ENCODE measurements at regions not wholly inside any gene's neighbourhood (a gene's known extent, or its start where the extent isn't known, plus 50 kb on each side); places are given as distances from the start of the nearest gene placed in this dataset.

GRCh38 chr5:156096259-156096658 lies 230.7 kb upstream of the SGCD start:
- no peaks in the 10 kb centered on the region for H3K27me3 ChIP-seq (ENCODE audit: insufficient read depth, low read length)
- no peaks in the 10 kb centered on the region for H3K4me1 ChIP-seq (ENCODE audit: control insufficient read depth in 1 of 2, insufficient read depth in 2 of 2, low read length in 2 of 2)
- H3K9me2 ChIP-seq (ENCODE audit: insufficient read depth): no peaks in the 10 kb centered on the region
- ATAC-seq: no peak
- CTCF ChIA-PET: no interaction called here
- POLR2A ChIA-PET: no interaction called here
- no peak for DNase-seq (ENCODE audit: low read depth, low spot score)
- H3K79me2 ChIP-seq (ENCODE audit: insufficient read depth, low read length): no peaks in the 10 kb centered on the region
- no peak overlapping the region for H3K4me2 ChIP-seq (ENCODE audit: low read length)
- RAD21 ChIA-PET (ENCODE audit: low non-redundant PET in 1 of 2, low total read pairs in 2 of 2, uncharacterized antibody in 2 of 2, unreplicated experiment in 2 of 2): no interaction called here
- H3K27ac ChIP-seq (ENCODE audit: low read depth, low read length): no peak overlapping the region
- H3K9ac ChIP-seq (ENCODE audit: low read length): no peak overlapping the region
- peaks cover 8 to 16% of the 10 kb centered on the region in 2 experiments; a peak in 2 of 4 replicates for H3K9me3 ChIP-seq (ENCODE audit: control insufficient read depth in 1 of 2, insufficient read depth in 1 of 2, low read depth in 1 of 2, low read length in 2 of 2)
- H2AFZ ChIP-seq (ENCODE audit: low read depth, low read length, poor library complexity, severe bottlenecking): no peak overlapping the region
- no peaks in the 10 kb centered on the region for H3K36me3 ChIP-seq (ENCODE audit: control insufficient read depth in 1 of 2, insufficient read depth in 2 of 2, low read length in 2 of 2)
- H4K20me1 ChIP-seq (ENCODE audit: insufficient read depth): no peaks in the 10 kb centered on the region
- intact Hi-C loops (cut with micrococcal nuclease): no loop called here
- no peak for TF ChIP-seq ELF1 (IDR thresholded peaks at IDR 0.05; ENCODE audit: borderline replicate concordance, low read depth)
- TF ChIP-seq YY1 (IDR thresholded peaks at IDR 0.05; ENCODE audit: extremely low read depth, insufficient replicate concordance, low read depth, low read length): no peak
- no peak for TF ChIP-seq POLR2A (IDR thresholded peaks at IDR 0.05; ENCODE audit: borderline replicate concordance, extremely low read depth, insufficient read depth, insufficient read length)
- TF ChIP-seq FOSL1 (IDR thresholded peaks at IDR 0.05; ENCODE audit: low read depth): no peak
- H3K4me3 ChIP-seq (replicated peaks in 1 of 2; ENCODE audit: low read depth in 1 of 2, low read length in 2 of 2): no peak overlapping the region
- BruUV-seq (replicated peaks): no TSS peak

- ATAC-seq (no peak), DNase-seq (ENCODE audit: low read depth, low spot score) (no peak)
- H4K20me1 ChIP-seq (ENCODE audit: insufficient read depth): no peaks in the 10 kb centered on the region
- BruUV-seq (replicated peaks): no TSS peak
- no peaks in the 10 kb centered on the region for H3K36me3 ChIP-seq (ENCODE audit: control insufficient read depth in 1 of 2, insufficient read depth in 2 of 2, low read length in 2 of 2)
- RAD21 ChIA-PET (ENCODE audit: low non-redundant PET in 1 of 2, low total read pairs in 2 of 2, uncharacterized antibody in 2 of 2, unreplicated experiment in 2 of 2): no interaction called here
- no peak overlapping the region for H3K27ac ChIP-seq (ENCODE audit: low read depth, low read length)
- H3K9me2 ChIP-seq (ENCODE audit: insufficient read depth): no peaks in the 10 kb centered on the region
- no peak overlapping the region for H2AFZ ChIP-seq (ENCODE audit: low read depth, low read length, poor library complexity, severe bottlenecking)
- POLR2A ChIA-PET: no interaction called here
- H3K79me2 ChIP-seq (ENCODE audit: insufficient read depth, low read length): no peaks in the 10 kb centered on the region
- no peak overlapping the region for H3K4me3 ChIP-seq (replicated peaks in 1 of 2; ENCODE audit: low read depth in 1 of 2, low read length in 2 of 2)
- CTCF ChIA-PET: no interaction called here
- H3K9ac ChIP-seq (ENCODE audit: low read length): no peak overlapping the region
- H3K27me3 ChIP-seq (ENCODE audit: insufficient read depth, low read length): no peaks in the 10 kb centered on the region
- no peaks in the 10 kb centered on the region for H3K4me1 ChIP-seq (ENCODE audit: control insufficient read depth in 1 of 2, insufficient read depth in 2 of 2, low read length in 2 of 2)
- intact Hi-C loops (cut with micrococcal nuclease): no loop called here
- H3K9me3 ChIP-seq (ENCODE audit: control insufficient read depth in 1 of 2, insufficient read depth in 1 of 2, low read depth in 1 of 2, low read length in 2 of 2): peaks cover 0 to 3% of the 10 kb centered on the region in 2 experiments; a peak in 2 of 4 replicates
- H3K4me2 ChIP-seq (ENCODE audit: low read length): no peak overlapping the region
- no peak for TF ChIP-seq SRF (IDR thresholded peaks at IDR 0.05; ENCODE audit: low read depth)
- no peak for TF ChIP-seq CTCF (IDR thresholded peaks at IDR 0.05 in 2 of 3, conservative IDR thresholded peaks at IDR 0.05 in 1 of 3; ENCODE audit: borderline replicate concordance in 1 of 3, insufficient read depth in 1 of 3, low read depth in 2 of 3, low read length in 2 of 3)
- no peak for TF ChIP-seq ELF1 (IDR thresholded peaks at IDR 0.05; ENCODE audit: borderline replicate concordance, low read depth)
- TF ChIP-seq ZBTB33 (IDR thresholded peaks at IDR 0.05; ENCODE audit: extremely low read depth, insufficient replicate concordance, low read length): no peak
- TF ChIP-seq RAD21 (IDR thresholded peaks at IDR 0.05; ENCODE audit: low read depth): no peak
- TF ChIP-seq JUND (IDR thresholded peaks at IDR 0.05): no peak
- TF ChIP-seq FOSL1 (IDR thresholded peaks at IDR 0.05; ENCODE audit: low read depth): no peak
- TF ChIP-seq EGR1 (IDR thresholded peaks at IDR 0.05; ENCODE audit: low read depth): no peak
- TF ChIP-seq TCF7L2 (IDR thresholded peaks at IDR 0.05; ENCODE audit: borderline replicate concordance, extremely low read depth, insufficient read depth, insufficient read length): no peak
- TF ChIP-seq SP1 (IDR thresholded peaks at IDR 0.05; ENCODE audit: low read depth): no peak
- no peak for TF ChIP-seq POLR2A (IDR thresholded peaks at IDR 0.05; ENCODE audit: borderline replicate concordance, extremely low read depth, insufficient read depth, insufficient read length)
Observed at GRCh38 chr5:156103155-156103885, 223.6 kb upstream of the SGCD start.
